ENCODE measurements at regions not wholly inside any gene's neighbourhood (a gene's known extent, or its start where the extent isn't known, plus 50 kb on each side); places are given as distances from the start of the nearest gene placed in this dataset.

DNA sequence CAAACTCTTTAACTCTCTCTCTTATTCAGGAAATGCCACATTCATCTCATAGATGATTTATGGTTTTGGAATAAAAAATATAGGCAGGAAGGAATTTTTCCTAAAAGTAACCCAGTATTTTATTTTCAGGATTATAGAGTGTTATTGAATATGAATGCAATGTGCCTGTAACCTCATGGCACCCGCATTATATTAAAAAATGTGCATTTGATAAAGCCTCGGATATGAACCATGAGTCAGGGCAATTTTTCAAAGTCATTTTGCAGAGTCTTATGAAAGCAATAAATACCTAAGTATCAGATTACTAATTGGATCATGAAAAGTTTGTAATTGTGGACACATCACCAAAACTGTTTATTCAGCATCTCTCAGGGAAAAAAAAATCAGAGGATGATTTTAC, 573.8 kb downstream of the TSN start:
- H3K36me3 Mint-ChIP-seq (ENCODE audit: insufficient read depth, unreplicated experiment) = no peaks in the 10 kb centered on the region
- H3K27me3 Mint-ChIP-seq (ENCODE audit: insufficient read depth, unreplicated experiment) = peaks cover 24% of the 10 kb centered on the region
- no TSS peak for BruUV-seq (replicated peaks)
- H3K9me3 Mint-ChIP-seq (ENCODE audit: unreplicated experiment) = no peaks in the 10 kb centered on the region
- ChIA-PET CTCF (no interaction called here), POLR2A (interaction anchor here (0.6 kb wide), 1 partner anchor 410 kb away, joined by 3 read pairs; no protein-coding TSS in a partner anchor)
- intact Hi-C loops (cut with micrococcal nuclease) = no loop called here
- TF ChIP-seq, protein P1, sequence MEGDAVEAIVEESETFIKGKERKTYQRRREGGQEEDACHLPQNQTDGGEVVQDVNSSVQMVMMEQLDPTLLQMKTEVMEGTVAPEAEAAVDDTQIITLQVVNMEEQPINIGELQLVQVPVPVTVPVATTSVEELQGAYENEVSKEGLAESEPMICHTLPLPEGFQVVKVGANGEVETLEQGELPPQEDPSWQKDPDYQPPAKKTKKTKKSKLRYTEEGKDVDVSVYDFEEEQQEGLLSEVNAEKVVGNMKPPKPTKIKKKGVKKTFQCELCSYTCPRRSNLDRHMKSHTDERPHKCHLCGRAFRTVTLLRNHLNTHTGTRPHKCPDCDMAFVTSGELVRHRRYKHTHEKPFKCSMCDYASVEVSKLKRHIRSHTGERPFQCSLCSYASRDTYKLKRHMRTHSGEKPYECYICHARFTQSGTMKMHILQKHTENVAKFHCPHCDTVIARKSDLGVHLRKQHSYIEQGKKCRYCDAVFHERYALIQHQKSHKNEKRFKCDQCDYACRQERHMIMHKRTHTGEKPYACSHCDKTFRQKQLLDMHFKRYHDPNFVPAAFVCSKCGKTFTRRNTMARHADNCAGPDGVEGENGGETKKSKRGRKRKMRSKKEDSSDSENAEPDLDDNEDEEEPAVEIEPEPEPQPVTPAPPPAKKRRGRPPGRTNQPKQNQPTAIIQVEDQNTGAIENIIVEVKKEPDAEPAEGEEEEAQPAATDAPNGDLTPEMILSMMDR (IDR thresholded peaks at IDR 0.05; ENCODE audit: unreplicated experiment) = no peak
- H3K4me3 Mint-ChIP-seq (ENCODE audit: unreplicated experiment) = no peak overlapping the region
- DNase-seq (ENCODE audit: unreplicated experiment) = peak; percentile 37
- H3K27ac Mint-ChIP-seq (ENCODE audit: low read depth, unreplicated experiment) = no peak overlapping the region
- no peaks in the 10 kb centered on the region for H3K4me1 Mint-ChIP-seq (ENCODE audit: insufficient read depth, unreplicated experiment)

DNA sequence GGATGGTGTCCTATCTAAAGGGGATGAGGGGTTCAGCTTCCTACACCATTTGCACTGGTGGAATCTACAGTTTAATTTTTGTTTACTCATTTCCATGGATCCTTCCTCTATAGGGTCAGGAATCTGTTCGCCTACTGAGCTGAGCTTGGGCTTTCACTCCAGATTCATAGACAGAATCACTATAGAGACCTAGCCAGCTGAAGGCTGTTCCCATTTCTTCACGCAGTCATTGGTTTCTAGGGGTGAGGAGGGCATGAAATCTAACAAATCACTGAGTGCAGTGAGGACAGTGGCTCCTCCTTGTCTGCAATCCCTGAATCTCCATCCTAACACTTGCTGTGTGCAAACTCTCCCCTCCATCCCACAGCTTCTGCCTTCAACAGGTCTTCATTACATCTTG, 578.5 kb downstream of the TSN start:
- TF ChIP-seq, protein P1 (IDR thresholded peaks at IDR 0.05; ENCODE audit: unreplicated experiment) = no peak
- no peak for DNase-seq (ENCODE audit: unreplicated experiment)
- Mint-ChIP-seq H3K27me3 (ENCODE audit: insufficient read depth, unreplicated experiment) (no peaks in the 10 kb centered on the region), H3K27ac (ENCODE audit: low read depth, unreplicated experiment) (no peak overlapping the region), H3K9me3 (ENCODE audit: unreplicated experiment) (no peaks in the 10 kb centered on the region), H3K4me3 (ENCODE audit: unreplicated experiment) (no peak overlapping the region), H3K36me3 (ENCODE audit: insufficient read depth, unreplicated experiment) (no peaks in the 10 kb centered on the region), H3K4me1 (ENCODE audit: insufficient read depth, unreplicated experiment) (no peaks in the 10 kb centered on the region)
- ChIA-PET CTCF (interaction anchor here (0.6 kb wide), 1 partner anchor 327 kb away, joined by 4 read pairs; no protein-coding TSS in a partner anchor), POLR2A (interaction anchor here (0.6 kb wide), 1 partner anchor 51 kb away, joined by 3 read pairs; no protein-coding TSS in a partner anchor)
- BruUV-seq (replicated peaks) = no TSS peak
- intact Hi-C loops (cut with micrococcal nuclease) = no loop called here

DNA sequence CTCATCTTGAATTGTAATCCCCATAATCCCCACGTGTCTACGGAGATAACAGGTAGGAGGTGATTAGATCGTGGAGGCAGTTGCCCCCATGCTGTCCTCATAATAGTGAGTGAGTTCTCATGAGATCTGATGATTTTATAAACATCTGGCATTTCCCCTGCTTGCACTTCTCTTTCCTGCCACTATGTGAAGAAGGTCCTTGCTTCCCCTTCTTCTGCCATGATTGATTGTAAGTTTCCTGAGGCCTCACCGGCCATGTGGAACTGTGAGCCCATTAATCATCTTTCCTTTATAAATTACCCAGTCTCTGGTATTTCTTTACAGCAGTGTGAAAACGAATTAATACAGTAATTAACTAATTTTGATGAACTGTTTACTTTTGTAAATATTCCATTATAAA, 582.5 kb downstream of the TSN start:
- intact Hi-C loops (cut with micrococcal nuclease) = no loop called here
- CTCF ChIA-PET = no interaction called here
- BruUV-seq (replicated peaks) = no TSS peak
- no peaks in the 10 kb centered on the region for H3K9me3 Mint-ChIP-seq (ENCODE audit: unreplicated experiment)
- no peak overlapping the region for H3K27ac Mint-ChIP-seq (ENCODE audit: low read depth, unreplicated experiment)
- H3K36me3 Mint-ChIP-seq (ENCODE audit: insufficient read depth, unreplicated experiment) = no peaks in the 10 kb centered on the region
- no peaks in the 10 kb centered on the region for H3K27me3 Mint-ChIP-seq (ENCODE audit: insufficient read depth, unreplicated experiment)
- POLR2A ChIA-PET = no interaction called here
- peaks cover 12% of the 10 kb centered on the region for H3K4me1 Mint-ChIP-seq (ENCODE audit: insufficient read depth, unreplicated experiment)
- TF ChIP-seq, protein P1 (IDR thresholded peaks at IDR 0.05; ENCODE audit: unreplicated experiment) = no peak
- no peak overlapping the region for H3K4me3 Mint-ChIP-seq (ENCODE audit: unreplicated experiment)
- DNase-seq (ENCODE audit: unreplicated experiment) = no peak

DNA sequence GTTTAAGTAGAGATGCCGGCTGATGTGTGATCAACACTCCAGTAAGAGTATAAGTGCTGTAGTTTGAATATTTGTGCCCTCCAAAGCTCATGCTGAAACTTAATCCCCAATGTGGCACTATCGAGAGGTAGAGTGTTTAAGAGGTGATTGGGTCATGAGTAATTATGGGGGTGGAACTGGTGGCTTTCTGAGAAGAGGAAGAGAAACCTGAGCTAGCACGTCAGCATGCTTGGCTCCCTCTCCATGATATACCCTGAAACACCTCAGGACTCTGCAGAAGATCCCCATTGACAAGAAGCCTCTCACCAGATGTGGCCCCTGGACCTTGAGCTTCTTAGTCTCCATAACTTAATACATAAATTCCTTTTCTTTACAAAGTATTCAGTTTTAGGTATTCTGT, 584.8 kb downstream of the TSN start:
- intact Hi-C loops (cut with micrococcal nuclease) = no loop called here
- no TSS peak for BruUV-seq (replicated peaks)
- DNase-seq (ENCODE audit: unreplicated experiment) = peak; percentile 41
- ChIA-PET POLR2A (no interaction called here), CTCF (interaction anchor here (1.1 kb wide), 1 partner anchor 8 kb away, joined by 3 read pairs; no protein-coding TSS in a partner anchor)
- TF ChIP-seq, protein P1 (IDR thresholded peaks at IDR 0.05; ENCODE audit: unreplicated experiment) = no peak
- H3K27me3 Mint-ChIP-seq (ENCODE audit: insufficient read depth, unreplicated experiment) = no peaks in the 10 kb centered on the region
- H3K9me3 Mint-ChIP-seq (ENCODE audit: unreplicated experiment) = peaks cover 4% of the 10 kb centered on the region
- peaks cover 12% of the 10 kb centered on the region for H3K4me1 Mint-ChIP-seq (ENCODE audit: insufficient read depth, unreplicated experiment)
- no peak overlapping the region for H3K4me3 Mint-ChIP-seq (ENCODE audit: unreplicated experiment)
- peak overlapping the region; percentile 32 for H3K27ac Mint-ChIP-seq (ENCODE audit: low read depth, unreplicated experiment)
- no peaks in the 10 kb centered on the region for H3K36me3 Mint-ChIP-seq (ENCODE audit: insufficient read depth, unreplicated experiment)
